ENCODE measurements at regions not wholly inside any gene's neighbourhood (a gene's known extent, or its start where the extent isn't known, plus 50 kb on each side); places are given as distances from the start of the nearest gene placed in this dataset.
"Not testable (repeated sequence)": the region's sequence is repeated elsewhere in the genome, so short reads cannot be mapped to it uniquely, and the experiment has no call there.

GRCh38 chr17:53757116-53757515 lies 65.6 kb upstream of the KIF2B start:
- not testable (repeated sequence) for TF ChIP-seq POLR2A, CTCF (IDR thresholded peaks at IDR 0.05)
